ENCODE measurements at regions not wholly inside any gene's neighbourhood (a gene's known extent, or its start where the extent isn't known, plus 50 kb on each side); places are given as distances from the start of the nearest gene placed in this dataset.
"Not testable (repeated sequence)": the region's sequence is repeated elsewhere in the genome, so short reads cannot be mapped to it uniquely, and the experiment has no call there.

- ChIA-PET CTCF (interaction anchor here (0.6 kb wide), 1 partner anchor 184 kb away, joined by 5 read pairs; no protein-coding TSS in a partner anchor), POLR2A (no interaction called here)
- TF ChIP-seq, protein P1, sequence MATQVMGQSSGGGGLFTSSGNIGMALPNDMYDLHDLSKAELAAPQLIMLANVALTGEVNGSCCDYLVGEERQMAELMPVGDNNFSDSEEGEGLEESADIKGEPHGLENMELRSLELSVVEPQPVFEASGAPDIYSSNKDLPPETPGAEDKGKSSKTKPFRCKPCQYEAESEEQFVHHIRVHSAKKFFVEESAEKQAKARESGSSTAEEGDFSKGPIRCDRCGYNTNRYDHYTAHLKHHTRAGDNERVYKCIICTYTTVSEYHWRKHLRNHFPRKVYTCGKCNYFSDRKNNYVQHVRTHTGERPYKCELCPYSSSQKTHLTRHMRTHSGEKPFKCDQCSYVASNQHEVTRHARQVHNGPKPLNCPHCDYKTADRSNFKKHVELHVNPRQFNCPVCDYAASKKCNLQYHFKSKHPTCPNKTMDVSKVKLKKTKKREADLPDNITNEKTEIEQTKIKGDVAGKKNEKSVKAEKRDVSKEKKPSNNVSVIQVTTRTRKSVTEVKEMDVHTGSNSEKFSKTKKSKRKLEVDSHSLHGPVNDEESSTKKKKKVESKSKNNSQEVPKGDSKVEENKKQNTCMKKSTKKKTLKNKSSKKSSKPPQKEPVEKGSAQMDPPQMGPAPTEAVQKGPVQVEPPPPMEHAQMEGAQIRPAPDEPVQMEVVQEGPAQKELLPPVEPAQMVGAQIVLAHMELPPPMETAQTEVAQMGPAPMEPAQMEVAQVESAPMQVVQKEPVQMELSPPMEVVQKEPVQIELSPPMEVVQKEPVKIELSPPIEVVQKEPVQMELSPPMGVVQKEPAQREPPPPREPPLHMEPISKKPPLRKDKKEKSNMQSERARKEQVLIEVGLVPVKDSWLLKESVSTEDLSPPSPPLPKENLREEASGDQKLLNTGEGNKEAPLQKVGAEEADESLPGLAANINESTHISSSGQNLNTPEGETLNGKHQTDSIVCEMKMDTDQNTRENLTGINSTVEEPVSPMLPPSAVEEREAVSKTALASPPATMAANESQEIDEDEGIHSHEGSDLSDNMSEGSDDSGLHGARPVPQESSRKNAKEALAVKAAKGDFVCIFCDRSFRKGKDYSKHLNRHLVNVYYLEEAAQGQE (IDR thresholded peaks at IDR 0.05; ENCODE audit: insufficient read depth in 1 of 2, low read depth in 2 of 2, low read length in 1 of 2) = no peak
- TF ChIP-seq SIN3A (IDR thresholded peaks at IDR 0.05; ENCODE audit: borderline replicate concordance, insufficient read depth, low read depth, low read length) (no peak), TCF7L2 (IDR thresholded peaks at IDR 0.05; ENCODE audit: low read depth, low read length) (no peak), POLR2AphosphoS5 (IDR thresholded peaks at IDR 0.05; ENCODE audit: low read depth, low read length) (no peak), CTCF (IDR thresholded peaks at IDR 0.05) (no peak)
- BruUV-seq (replicated peaks) = no TSS peak
- Histone ChIP-seq H3K4me3 (ENCODE audit: low read depth in 2 of 2, low read length in 2 of 2) (no peak overlapping the region), H3K27ac (ENCODE audit: low read length) (no peak overlapping the region), H3K27me3 (ENCODE audit: control insufficient read depth, insufficient read depth, low read length) (no peaks in the 10 kb centered on the region), H3K4me1 (ENCODE audit: control insufficient read depth, insufficient read depth, low read length) (no peaks in the 10 kb centered on the region), H3K9me3 (ENCODE audit: control insufficient read depth, insufficient read depth, low read depth, low read length) (no peaks in the 10 kb centered on the region), H3K36me3 (ENCODE audit: control insufficient read depth, insufficient read depth, low read length) (no peaks in the 10 kb centered on the region)
- DNase-seq (ENCODE audit: low read depth, low spot score) = no peak
- intact Hi-C loops (cut with micrococcal nuclease; ENCODE audit: unreplicated experiment) (no loop called here), in situ Hi-C loops (cut with HindIII; ENCODE audit: low pct_unique_long_range_greater_than_20kb, low sequenced_read_pairs) (no loop called here)
- no peak for ATAC-seq
Observed at GRCh38 chr10:44249490-44249889, 135.4 kb downstream of the CXCL12 start.

DNA sequence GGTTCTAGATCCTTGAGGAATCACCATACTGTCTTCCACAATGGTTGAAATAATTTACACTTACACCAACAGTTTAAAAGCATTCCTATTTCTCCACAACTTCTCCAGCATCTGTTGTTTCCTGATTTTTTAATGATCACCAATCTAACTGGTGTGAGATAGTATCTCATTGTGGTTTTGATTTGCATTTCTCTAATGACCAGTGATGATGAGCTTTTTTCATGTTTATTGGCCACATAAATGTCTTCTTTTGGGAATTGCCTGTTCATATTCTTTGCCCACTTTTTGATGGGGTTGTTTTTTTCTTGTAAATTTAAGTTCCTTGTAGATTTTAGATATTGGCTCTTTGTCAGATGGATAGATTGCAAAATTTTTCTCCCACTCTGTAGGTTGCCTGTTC, 138.2 kb downstream of the CXCL12 start:
- H3K27me3 ChIP-seq (ENCODE audit: control insufficient read depth, insufficient read depth, low read length); ATAC-seq; DNase-seq (ENCODE audit: low read depth, low spot score); H3K36me3 ChIP-seq (ENCODE audit: control insufficient read depth, insufficient read depth, low read length); H3K9me3 ChIP-seq (ENCODE audit: control insufficient read depth, insufficient read depth, low read depth, low read length); intact Hi-C loops (cut with micrococcal nuclease; ENCODE audit: unreplicated experiment); H3K27ac ChIP-seq (ENCODE audit: low read length); in situ Hi-C loops (cut with HindIII; ENCODE audit: low pct_unique_long_range_greater_than_20kb, low sequenced_read_pairs); POLR2A ChIA-PET; H3K4me3 ChIP-seq (ENCODE audit: low read depth in 2 of 2, low read length in 2 of 2); CTCF ChIA-PET; H3K4me1 ChIP-seq (ENCODE audit: control insufficient read depth, insufficient read depth, low read length); BruUV-seq (replicated peaks): not testable (repeated sequence)

- BruUV-seq (replicated peaks); ATAC-seq; in situ Hi-C loops (cut with HindIII; ENCODE audit: low pct_unique_long_range_greater_than_20kb, low sequenced_read_pairs); H3K9me3 ChIP-seq (ENCODE audit: control insufficient read depth, insufficient read depth, low read depth, low read length); H3K36me3 ChIP-seq (ENCODE audit: control insufficient read depth, insufficient read depth, low read length); H3K27ac ChIP-seq (ENCODE audit: low read length); intact Hi-C loops (cut with micrococcal nuclease; ENCODE audit: unreplicated experiment); DNase-seq (ENCODE audit: low read depth, low spot score); H3K27me3 ChIP-seq (ENCODE audit: control insufficient read depth, insufficient read depth, low read length); H3K4me1 ChIP-seq (ENCODE audit: control insufficient read depth, insufficient read depth, low read length); H3K4me3 ChIP-seq (ENCODE audit: low read depth in 2 of 2, low read length in 2 of 2); POLR2A ChIA-PET; CTCF ChIA-PET: not testable (repeated sequence)
Observed at GRCh38 chr10:44246287-44246686, 138.6 kb downstream of the CXCL12 start.
